GM19455 (cell line): ENCODE measurements at regions not wholly inside any gene's neighbourhood (a gene's known extent, or its start where the extent isn't known, plus 50 kb on each side); places are given as distances from the start of the nearest gene placed in this dataset.

Experiments
- ATAC-seq: cut with Tn5 transposase; IDR thresholded peaks from one replicate; pipeline ENCODE4 v1.9.1; 2021; ENCODE audit not compliant: unreplicated experiment

- no peak for ATAC-seq
These were observed 140.8 kb downstream of the PTCSC3 start for GRCh38 chr14:36035675-36036074.

- ATAC-seq = no peak
These were observed 147.9 kb downstream of the PTCSC3 start for GRCh38 chr14:36028665-36029064.

- ATAC-seq = no peak
These were observed 148.3 kb downstream of the PTCSC3 start for GRCh38 chr14:36028218-36028617.

GRCh38 chr14:36027354-36027753 is 149.2 kb downstream of the PTCSC3 start:
- ATAC-seq = no peak

- no peak for ATAC-seq
These were observed 153.6 kb downstream of the PTCSC3 start for GRCh38 chr14:36022765-36023410.

GRCh38 chr14:36021591-36022320 is 154.8 kb downstream of the PTCSC3 start:
- no peak for ATAC-seq

GRCh38 chr14:36021030-36021422 is 155.5 kb downstream of the PTCSC3 start:
- no peak for ATAC-seq

GRCh38 chr14:36020120-36021029 is 156.1 kb downstream of the PTCSC3 start:
- no peak for ATAC-seq

- ATAC-seq = no peak
These were observed 157.4 kb downstream of the PTCSC3 start for GRCh38 chr14:36019126-36019525.

- ATAC-seq = no peak
These were observed 162.3 kb downstream of the PTCSC3 start for GRCh38 chr14:36014236-36014635.

- ATAC-seq = no peak
These were observed 163.0 kb downstream of the PTCSC3 start for GRCh38 chr14:36013483-36013882.

- no peak for ATAC-seq
These were observed 163.9 kb downstream of the PTCSC3 start for GRCh38 chr14:36012621-36013020.

GRCh38 chr14:36009643-36010042 is 166.9 kb downstream of the PTCSC3 start:
- no peak for ATAC-seq

- ATAC-seq = no peak
These were observed 169.9 kb downstream of the PTCSC3 start for GRCh38 chr14:36006623-36007022.

- ATAC-seq = no peak
These were observed 170.9 kb downstream of the PTCSC3 start for GRCh38 chr14:36005670-36006069.

- ATAC-seq = no peak
These were observed 174.6 kb downstream of the PTCSC3 start for GRCh38 chr14:36001936-36002335.

GRCh38 chr14:35999294-35999693 is 173.2 kb downstream of the BRMS1L start:
- ATAC-seq = no peak

- no peak for ATAC-seq
These were observed 172.2 kb downstream of the BRMS1L start for GRCh38 chr14:35998303-35998702.

GRCh38 chr14:35993684-35993960 is 167.5 kb downstream of the BRMS1L start:
- ATAC-seq = no peak

GRCh38 chr14:35992816-35993683 is 166.9 kb downstream of the BRMS1L start:
- ATAC-seq = no peak

GRCh38 chr14:35991356-35991755 is 165.2 kb downstream of the BRMS1L start:
- ATAC-seq = no peak
